ENCODE measurements at regions not wholly inside any gene's neighbourhood (a gene's known extent, or its start where the extent isn't known, plus 50 kb on each side); places are given as distances from the start of the nearest gene placed in this dataset.

GRCh38 chr11:100459811-100460210 is 227.3 kb upstream of the ARHGAP42 start:
- TF ChIP-seq, protein P1, sequence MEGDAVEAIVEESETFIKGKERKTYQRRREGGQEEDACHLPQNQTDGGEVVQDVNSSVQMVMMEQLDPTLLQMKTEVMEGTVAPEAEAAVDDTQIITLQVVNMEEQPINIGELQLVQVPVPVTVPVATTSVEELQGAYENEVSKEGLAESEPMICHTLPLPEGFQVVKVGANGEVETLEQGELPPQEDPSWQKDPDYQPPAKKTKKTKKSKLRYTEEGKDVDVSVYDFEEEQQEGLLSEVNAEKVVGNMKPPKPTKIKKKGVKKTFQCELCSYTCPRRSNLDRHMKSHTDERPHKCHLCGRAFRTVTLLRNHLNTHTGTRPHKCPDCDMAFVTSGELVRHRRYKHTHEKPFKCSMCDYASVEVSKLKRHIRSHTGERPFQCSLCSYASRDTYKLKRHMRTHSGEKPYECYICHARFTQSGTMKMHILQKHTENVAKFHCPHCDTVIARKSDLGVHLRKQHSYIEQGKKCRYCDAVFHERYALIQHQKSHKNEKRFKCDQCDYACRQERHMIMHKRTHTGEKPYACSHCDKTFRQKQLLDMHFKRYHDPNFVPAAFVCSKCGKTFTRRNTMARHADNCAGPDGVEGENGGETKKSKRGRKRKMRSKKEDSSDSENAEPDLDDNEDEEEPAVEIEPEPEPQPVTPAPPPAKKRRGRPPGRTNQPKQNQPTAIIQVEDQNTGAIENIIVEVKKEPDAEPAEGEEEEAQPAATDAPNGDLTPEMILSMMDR (IDR thresholded peaks at IDR 0.05; ENCODE audit: insufficient read depth, low read depth, low read length, missing control alignments), result no peak
- H3K4me3 ChIP-seq (ENCODE audit: low read depth, low read length), result no peak overlapping the region
- no peak for DNase-seq (ENCODE audit: low read depth)

GRCh38 chr11:100460426-100460825 is 226.7 kb upstream of the ARHGAP42 start:
- H3K4me3 ChIP-seq (ENCODE audit: low read depth, low read length), result no peak overlapping the region
- DNase-seq (ENCODE audit: low read depth), result no peak
- TF ChIP-seq, protein P1 (IDR thresholded peaks at IDR 0.05; ENCODE audit: insufficient read depth, low read depth, low read length, missing control alignments), result no peak

GRCh38 chr11:100467821-100468508 is 219.1 kb upstream of the ARHGAP42 start:
- TF ChIP-seq, protein P1 (IDR thresholded peaks at IDR 0.05; ENCODE audit: insufficient read depth, low read depth, low read length, missing control alignments), result no peak
- no peak overlapping the region for H3K4me3 ChIP-seq (ENCODE audit: low read depth, low read length)
- DNase-seq (ENCODE audit: low read depth), result peak; percentile 9

- TF ChIP-seq, protein P1 (IDR thresholded peaks at IDR 0.05; ENCODE audit: insufficient read depth, low read depth, low read length, missing control alignments), result no peak
- DNase-seq (ENCODE audit: low read depth), result no peak
- H3K4me3 ChIP-seq (ENCODE audit: low read depth, low read length), result no peak overlapping the region
Measured at GRCh38 chr11:100469835-100470234, 217.3 kb upstream of the ARHGAP42 start.

- TF ChIP-seq, protein P1 (IDR thresholded peaks at IDR 0.05; ENCODE audit: insufficient read depth, low read depth, low read length, missing control alignments), result no peak
- DNase-seq (ENCODE audit: low read depth), result no peak
- no peak overlapping the region for H3K4me3 ChIP-seq (ENCODE audit: low read depth, low read length)
Measured at GRCh38 chr11:100472727-100473389, 214.2 kb upstream of the ARHGAP42 start.

DNA sequence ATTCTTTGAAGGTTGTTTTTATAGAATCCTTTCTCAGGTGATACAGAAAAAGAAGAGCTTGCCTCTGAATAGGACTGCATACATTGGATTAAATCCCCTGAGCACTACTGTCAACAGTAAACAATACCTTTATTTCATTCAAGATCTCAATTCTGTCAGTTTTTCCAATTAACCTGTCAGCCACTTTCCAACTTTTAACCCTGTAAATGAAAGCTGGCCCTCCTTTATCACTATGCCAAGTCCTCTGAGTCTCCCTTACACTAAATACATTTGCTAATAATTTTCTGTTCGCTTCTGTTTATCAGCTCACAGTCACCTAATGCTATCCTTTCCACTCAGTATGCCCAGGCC is 213.7 kb upstream of the ARHGAP42 start:
- TF ChIP-seq, protein P1 (IDR thresholded peaks at IDR 0.05; ENCODE audit: insufficient read depth, low read depth, low read length, missing control alignments), result no peak
- no peak for DNase-seq (ENCODE audit: low read depth)
- no peak overlapping the region for H3K4me3 ChIP-seq (ENCODE audit: low read depth, low read length)
